H1 (cell line): ENCODE measurements at regions not wholly inside any gene's neighbourhood (a gene's known extent, or its start where the extent isn't known, plus 50 kb on each side); places are given as distances from the start of the nearest gene placed in this dataset.

ENCODE experiments used
- CTCF ChIA-PET: fragments of 300-600 bp; sonication (Branson Sonifier 250); formaldehyde crosslinking; loops from one replicate; lab custom pipeline; 2021; ENCODE audit not compliant: partially characterized antibody; lab: Charles Lee
- POLR2A ChIA-PET: fragments of 300-600 bp; sonication (Branson Sonifier 250); formaldehyde crosslinking; loops from one replicate; lab custom pipeline; 2021; ENCODE audit warnings: inconsistent platforms; ENCODE audit not compliant: partially characterized antibody; lab: Charles Lee
- DNase-seq, 2 experiments: peaks; one replicate each; pipeline versions ENCODE4 v3.0.0 to v3.0.0-alpha.2; 2010 to 2022; ENCODE audit warnings: low spot score in 2 of 2, low read depth in 1 of 2, mixed read lengths in 1 of 2
- FAIRE-seq: peaks from 2 replicates; lab custom pipeline; 2011; peaks lifted over from hg19 to GRCh38; lab: Jason Lieb, UNC
- H2AFZ ChIP-seq: 2 replicates; pipeline ENCODE4 v1.8.1; 2012; ENCODE audit warnings: low read length, inconsistent platforms
- H2AK5ac ChIP-seq: 2 replicates; pipeline ENCODE4 v1.6.1; 2013; ENCODE audit warnings: low read depth, low read length
- H2BK120ac ChIP-seq: replicated peaks from 2 replicates; pipeline ENCODE3; 2013; ENCODE audit warnings: low read depth, low read length, inconsistent platforms
- H2BK12ac ChIP-seq: 2 replicates; pipeline ENCODE4 v1.6.1; 2013; ENCODE audit warnings: low read depth, low read length
- H2BK15ac ChIP-seq: 2 replicates; pipeline ENCODE4 v1.6.1; 2013; ENCODE audit warnings: low read length
- H2BK20ac ChIP-seq: 2 replicates; pipeline ENCODE4 v1.6.1; 2013; ENCODE audit warnings: low read length
- H2BK5ac ChIP-seq: 2 replicates; pipeline ENCODE4 v1.6.1; 2013; ENCODE audit warnings: low read depth, low read length
- H3K14ac ChIP-seq: 2 replicates; pipeline ENCODE4 v1.6.1; 2013; ENCODE audit warnings: inconsistent platforms; ENCODE audit not compliant: insufficient read length
- H3K18ac ChIP-seq: 2 replicates; pipeline ENCODE4 v1.6.1; 2013; ENCODE audit warnings: low read length; ENCODE audit errors: extremely low read depth
- H3K23ac ChIP-seq: 2 replicates; pipeline ENCODE4 v1.6.1; 2013; ENCODE audit warnings: inconsistent platforms; ENCODE audit not compliant: insufficient read length
- H3K23me2 ChIP-seq: 2 replicates; pipeline ENCODE4 v1.6.1; 2013; ENCODE audit warnings: low read depth, low read length
- H3K27ac ChIP-seq: 2 replicates; pipeline ENCODE4 v1.6.1; 2011; ENCODE audit warnings: low read depth, low read length, inconsistent platforms
- H3K27me3 ChIP-seq, 4 experiments: replicated peaks in 1 of 4; 1 replicate in 1 of 4; 2 replicates in 3 of 4; pipeline versions ENCODE4 v1.6.1 to v1.8.1; 2011 to 2013; ENCODE audit warnings: low read length in 3 of 4, mild to moderate bottlenecking in 3 of 4, inconsistent platforms in 2 of 4, mixed read lengths in 2 of 4, moderate library complexity in 1 of 4; ENCODE audit not compliant: control insufficient read depth in 3 of 4, insufficient read depth in 3 of 4; ENCODE audit errors: extremely low read depth in 1 of 4
- H3K36me3 ChIP-seq, 4 experiments: 2 replicates each; pipeline versions ENCODE4 v1.6.1 to v1.8.1; 2011 to 2013; ENCODE audit warnings: mild to moderate bottlenecking in 4 of 4, low read length in 3 of 4, moderate library complexity in 2 of 4, control low read depth in 1 of 4, inconsistent platforms in 1 of 4; ENCODE audit not compliant: insufficient read depth in 4 of 4, control insufficient read depth in 2 of 4
- H3K4ac ChIP-seq: replicated peaks from 2 replicates; pipeline ENCODE3; 2013; ENCODE audit warnings: low read length, low read depth, mixed read lengths, inconsistent platforms; ENCODE audit not compliant: insufficient read length
- H3K4me1 ChIP-seq, 4 experiments: replicated peaks in 1 of 4; 1 replicate in 1 of 4; 2 replicates in 3 of 4; pipeline versions ENCODE4 v1.6.1 to v1.8.1; 2011 to 2013; ENCODE audit warnings: low read length in 3 of 4, inconsistent platforms in 2 of 4, mixed read lengths in 1 of 4; ENCODE audit not compliant: insufficient read depth in 4 of 4, control insufficient read depth in 3 of 4
- H3K4me2 ChIP-seq, 2 experiments: 2 replicates each; pipeline versions ENCODE4 v1.6.1 to v1.8.1; 2011 to 2013; ENCODE audit warnings: low read depth in 2 of 2, low read length in 2 of 2, control low read depth in 1 of 2, inconsistent platforms in 1 of 2, mild to moderate bottlenecking in 1 of 2; ENCODE audit not compliant: insufficient read depth in 1 of 2
- H3K4me3 ChIP-seq, 4 experiments: fragments of 200-600, 300-600 bp in 1 of 4; sonication (generic), shearing (Covaris generic), sonication (Bioruptor Twin) in 1 of 4; 2 replicates each; pipeline versions ENCODE4 v1.5.1 to v1.8.1; 2011 to 2016; ENCODE audit warnings: low read length in 4 of 4, low read depth in 3 of 4, control low read depth in 2 of 4, inconsistent platforms in 2 of 4, mild to moderate bottlenecking in 2 of 4, mixed read lengths in 1 of 4, moderate library complexity in 1 of 4; ENCODE audit not compliant: insufficient read depth in 2 of 4; ENCODE audit errors: extremely low read depth in 1 of 4
- H3K56ac ChIP-seq: replicated peaks from 2 replicates; pipeline ENCODE3; 2013; ENCODE audit warnings: low read depth, mild to moderate bottlenecking, mixed read lengths, low read length, inconsistent platforms; ENCODE audit not compliant: insufficient read length
- H3K79me1 ChIP-seq: 2 replicates; pipeline ENCODE4 v1.6.1; 2013; ENCODE audit warnings: low read depth, low read length, control low read depth
- H3K79me2 ChIP-seq, 2 experiments: 2 replicates each; pipeline versions ENCODE4 v1.6.1 to v1.8.1; 2012 to 2013; ENCODE audit warnings: low read length in 2 of 2, mild to moderate bottlenecking in 2 of 2, inconsistent platforms in 1 of 2; ENCODE audit not compliant: insufficient read depth in 2 of 2, control insufficient read depth in 1 of 2
- H3K9ac ChIP-seq, 4 experiments: replicated peaks in 1 of 4; 1 replicate in 1 of 4; 2 replicates in 3 of 4; pipeline versions ENCODE4 v1.6.1 to v1.8.1; 2011 to 2013; ENCODE audit warnings: low read depth in 3 of 4, low read length in 3 of 4, control low read depth in 2 of 4, mild to moderate bottlenecking in 2 of 4, moderate library complexity in 2 of 4, inconsistent platforms in 1 of 4; ENCODE audit errors: extremely low read depth in 1 of 4
- H3K9me3 ChIP-seq, 2 experiments: 2 replicates each; pipeline versions ENCODE4 v1.6.1 to v1.8.1; 2012 to 2013; ENCODE audit warnings: mild to moderate bottlenecking in 2 of 2, moderate library complexity in 2 of 2, control low read depth in 1 of 2, inconsistent platforms in 1 of 2, low read depth in 1 of 2, low read length in 1 of 2, mixed read lengths in 1 of 2; ENCODE audit not compliant: insufficient read depth in 2 of 2
- H4K20me1 ChIP-seq, 2 experiments: replicated peaks in 1 of 2; 2 replicates each; pipeline versions ENCODE3 to v1.8.1; 2011 to 2013; ENCODE audit warnings: inconsistent platforms in 2 of 2, low read length in 2 of 2, mild to moderate bottlenecking in 1 of 2; ENCODE audit not compliant: insufficient read depth in 2 of 2, control insufficient read depth in 1 of 2
- H4K5ac ChIP-seq: 2 replicates; pipeline ENCODE4 v1.6.1; 2013; ENCODE audit warnings: low read length, low read depth, mixed read lengths, inconsistent platforms; ENCODE audit not compliant: insufficient read length
- H4K8ac ChIP-seq: 2 replicates; pipeline ENCODE4 v1.8.0; 2013; ENCODE audit warnings: mild to moderate bottlenecking, moderate library complexity, low read length, inconsistent platforms; ENCODE audit not compliant: insufficient read depth; ENCODE audit errors: extremely low read depth
- H4K91ac ChIP-seq: replicated peaks from 2 replicates; pipeline ENCODE3; 2013; ENCODE audit warnings: low read length, mixed read lengths, inconsistent platforms; ENCODE audit not compliant: insufficient read length
- CHD1 ChIP-seq: IDR thresholded peaks from 2 replicates; pipeline ENCODE4 v1.6.1; 2012; ENCODE audit warnings: low read depth, low read length, improper control_type of control experiment
- EP300 ChIP-seq, 2 experiments: IDR thresholded peaks; 1 replicate in 1 of 2; 2 replicates in 1 of 2; pipeline ENCODE4 v1.6.1; 2011 to 2012; ENCODE audit warnings: low read depth in 2 of 2, low read length in 2 of 2, mild to moderate bottlenecking in 2 of 2, borderline replicate concordance in 1 of 2, inconsistent platforms in 1 of 2, moderate library complexity in 1 of 2
- KDM1A ChIP-seq: fragments of 200-600, 300-600 bp; sonication (generic); IDR thresholded peaks from 2 replicates; pipeline ENCODE4 v1.7.1; 2016; ENCODE audit warnings: mild to moderate bottlenecking, low read length, borderline replicate concordance
- RFX5 ChIP-seq: IDR thresholded peaks from 2 replicates; pipeline ENCODE4 v1.6.1; 2011; ENCODE audit warnings: low read depth, low read length, improper control_type of control experiment, borderline replicate concordance
- RNF2 ChIP-seq: fragments of 200-900, 300-1000 bp; sonication (generic); IDR thresholded peaks from 2 replicates; pipeline ENCODE4 v1.7.1; 2016; ENCODE audit warnings: borderline replicate concordance, low read depth, mild to moderate bottlenecking, antibody characterized with exemption, low read length; ENCODE audit not compliant: poor library complexity, severe bottlenecking; ENCODE audit errors: missing control alignments
- SAP30 ChIP-seq: fragments of 300-600 bp; sonication (generic); IDR thresholded peaks from 2 replicates; pipeline ENCODE4 v1.7.1; 2012; ENCODE audit warnings: low read length, moderate library complexity, mild to moderate bottlenecking, inconsistent platforms; ENCODE audit not compliant: insufficient read depth, insufficient replicate concordance
- TAF7 ChIP-seq: optimal IDR thresholded peaks from 2 replicates; pipeline ENCODE3; 2011; ENCODE audit warnings: low read depth, mild to moderate bottlenecking, inconsistent platforms, low read length, moderate library complexity, borderline replicate concordance
- WGBS, 2 experiments: shearing (Covaris generic) in 1 of 2; methylation state at CpG; one replicate each; pipeline versions ENCODE4 v1.1.6 to v1.1.7; 2013 to 2015; ENCODE audit warnings: low lambda C conversion rate in 2 of 2, mixed read lengths in 2 of 2, inconsistent platforms in 1 of 2, low coverage in 1 of 2, missing lambda C conversion rate in 1 of 2; ENCODE audit not compliant: insufficient replicate concordance in 2 of 2, insufficient coverage in 1 of 2, insufficient read length in 1 of 2; ENCODE audit errors: extremely low coverage in 1 of 2, missing lambda C conversion rate in 1 of 2; 5-methylcytosine and 5-hydroxymethylcytosine counted together
- TF ChIP-seq, protein P1 (sequence below): IDR thresholded peaks from 2 replicates; pipeline ENCODE4 v1.6.1; 2011; ENCODE audit warnings: low read depth, mild to moderate bottlenecking, low read length; ENCODE audit not compliant: insufficient read depth

DNA sequence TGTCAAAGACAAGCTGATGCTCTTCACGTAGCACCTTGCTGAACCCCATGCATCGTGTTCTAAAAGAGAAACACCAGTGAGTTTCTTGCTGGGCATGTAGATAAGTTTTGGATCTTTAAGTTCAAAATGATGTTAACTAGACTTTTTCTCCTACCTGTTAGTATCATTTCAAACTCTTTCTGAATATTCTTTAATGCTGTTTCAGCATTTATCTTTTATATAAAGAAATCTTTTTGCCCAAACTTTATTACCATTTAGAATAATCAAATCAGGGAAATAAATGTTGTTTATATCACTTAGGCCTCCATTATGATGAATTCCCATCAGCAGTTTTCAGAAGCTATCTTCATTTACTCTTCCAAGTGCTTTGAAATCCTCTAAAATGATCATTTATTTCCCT lies 542.8 kb downstream of the CDH10 start:
- Histone ChIP-seq H4K91ac (no peak overlapping the region), H2AK5ac (no peak overlapping the region), H3K14ac (no peak overlapping the region), H3K79me1 (no peaks in the 10 kb centered on the region), H3K27me3 (no peaks in the 10 kb centered on the region), H3K4me1 (no peaks in the 10 kb centered on the region), H3K9ac (no peak overlapping the region), H2BK12ac (no peak overlapping the region), H3K23ac (no peak overlapping the region), H3K4ac (no peak overlapping the region), H2BK15ac (no peak overlapping the region), H3K18ac (no peak overlapping the region), H3K79me2 (no peaks in the 10 kb centered on the region), H2BK120ac (no peak overlapping the region), H4K20me1 (no peaks in the 10 kb centered on the region), H2BK5ac (no peak overlapping the region), H4K8ac (no peak overlapping the region), H3K4me3 (no peak overlapping the region), H3K9me3 (peaks cover 0 to 3% of the 10 kb centered on the region in 2 experiments; a peak in 3 of 4 replicates), H3K23me2 (no peaks in the 10 kb centered on the region), H3K36me3 (no peaks in the 10 kb centered on the region), H2AFZ (no peak overlapping the region), H3K4me2 (no peak overlapping the region), H2BK20ac (no peak overlapping the region), H3K27ac (no peak overlapping the region), H3K56ac (no peak overlapping the region), H4K5ac (no peak overlapping the region)
- no peak for FAIRE-seq
- no peak for DNase-seq
- 84% methylated on average over 2 of the region's 2 CpGs; no CpG with 5 or more reads in 1 of the 2 experiments for WGBS, 2 experiments
- CTCF ChIA-PET: interaction anchor here (0.9 to 1.9 kb wide), 4 partner anchors 8 to 281 kb away, joined by 3 to 5 read pairs (median 4); no protein-coding TSS in a partner anchor
- POLR2A ChIA-PET: no interaction called here
- TF ChIP-seq SAP30 (no peak), RFX5 (no peak), KDM1A (no peak), TAF7 (no peak), EP300 (IDR thresholded peaks at IDR 0.05; ENCODE audit: borderline replicate concordance in 1 of 2, low read depth in 2 of 2, low read length in 2 of 2) (no peak), RNF2 (no peak), CHD1 (no peak)
- TF ChIP-seq, protein P1, sequence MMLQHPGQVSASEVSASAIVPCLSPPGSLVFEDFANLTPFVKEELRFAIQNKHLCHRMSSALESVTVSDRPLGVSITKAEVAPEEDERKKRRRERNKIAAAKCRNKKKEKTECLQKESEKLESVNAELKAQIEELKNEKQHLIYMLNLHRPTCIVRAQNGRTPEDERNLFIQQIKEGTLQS: no peak
